GM12873 (cell line): ENCODE measurements at regions not wholly inside any gene's neighbourhood (a gene's known extent, or its start where the extent isn't known, plus 50 kb on each side); places are given as distances from the start of the nearest gene placed in this dataset.

ENCODE experiments used
- CTCF ChIP-seq: IDR thresholded peaks from 2 replicates; pipeline ENCODE4 v1.5.1; 2012; ENCODE audit warnings: low read depth, mild to moderate bottlenecking, moderate library complexity, low read length, control low read depth; ENCODE audit not compliant: insufficient read depth; ENCODE audit errors: missing control alignments

GRCh38 chr10:108653531-108653930 lies 1269.8 kb downstream of the XPNPEP1 start:
- TF ChIP-seq CTCF: no peak

- no peak for TF ChIP-seq CTCF
Measured at GRCh38 chr10:108639010-108639409, 1284.3 kb downstream of the XPNPEP1 start.

GRCh38 chr10:108638225-108638624 lies 1285.1 kb downstream of the XPNPEP1 start:
- no peak for TF ChIP-seq CTCF

- TF ChIP-seq CTCF: no peak
Measured at GRCh38 chr10:108633046-108633445, 1290.3 kb downstream of the XPNPEP1 start.

GRCh38 chr10:108632144-108632543 lies 1291.2 kb downstream of the XPNPEP1 start:
- no peak for TF ChIP-seq CTCF

- no peak for TF ChIP-seq CTCF
Measured at GRCh38 chr10:108631332-108631731, 1292.0 kb downstream of the XPNPEP1 start.

GRCh38 chr10:108629834-108630233 lies 1293.5 kb downstream of the XPNPEP1 start:
- TF ChIP-seq CTCF: no peak
